GM12891 (cell line): ENCODE measurements at regions not wholly inside any gene's neighbourhood (a gene's known extent, or its start where the extent isn't known, plus 50 kb on each side); places are given as distances from the start of the nearest gene placed in this dataset.

Source experiments
- DNase-seq: peaks from one replicate; pipeline ENCODE4 v3.0.0; 2011; ENCODE audit warnings: low spot score; ENCODE audit not compliant: insufficient read length
- FAIRE-seq: peaks from 2 replicates; lab custom pipeline; 2011; peaks lifted over from hg19 to GRCh38; lab: Jason Lieb, UNC
- PAX5 ChIP-seq: IDR thresholded peaks from 2 replicates; pipeline ENCODE4 v1.6.1; 2011; ENCODE audit warnings: low read length, moderate library complexity, mild to moderate bottlenecking; ENCODE audit not compliant: insufficient read depth, severe bottlenecking
- POLR2A ChIP-seq: IDR thresholded peaks from 2 replicates; pipeline ENCODE4 v1.6.1; 2011; ENCODE audit warnings: low read depth, low read length, control low read depth
- POLR2AphosphoS5 ChIP-seq: IDR thresholded peaks from 2 replicates; pipeline ENCODE4 v1.6.1; 2011; ENCODE audit warnings: low read depth, low read length, control low read depth
- POU2F2 ChIP-seq: IDR thresholded peaks from 2 replicates; pipeline ENCODE4 v1.6.1; 2011; ENCODE audit warnings: low read depth, mild to moderate bottlenecking, control low read depth, low read length, moderate library complexity
- SPI1 ChIP-seq: IDR thresholded peaks from 2 replicates; pipeline ENCODE4 v1.6.1; 2011; ENCODE audit warnings: low read depth, low read length, control low read depth
- TAF1 ChIP-seq: IDR thresholded peaks from 2 replicates; pipeline ENCODE4 v1.6.1; 2011; ENCODE audit warnings: low read depth, low read length, control low read depth

DNA sequence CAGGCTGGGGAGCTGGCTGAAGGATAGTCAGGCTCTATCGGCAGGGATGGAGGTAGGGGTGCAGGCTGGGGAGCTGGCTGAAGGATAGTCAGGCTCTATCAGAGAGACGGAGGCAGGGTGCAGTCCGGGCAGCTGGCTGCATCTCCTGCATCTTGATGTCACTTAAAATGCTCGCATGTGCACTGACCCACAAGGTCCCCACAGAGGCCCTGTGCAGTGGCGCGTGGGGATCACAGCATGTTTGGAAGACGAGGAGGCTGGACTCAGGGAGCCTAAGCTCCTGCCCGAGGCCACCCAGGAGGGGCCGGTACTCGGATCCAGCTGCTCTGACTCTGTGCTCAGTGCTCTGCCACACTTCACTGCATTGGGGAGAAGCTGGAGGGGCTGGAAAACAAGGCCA, 189.0 kb upstream of the HDAC4 start:
- no peak for FAIRE-seq
- no peak for DNase-seq

DNA sequence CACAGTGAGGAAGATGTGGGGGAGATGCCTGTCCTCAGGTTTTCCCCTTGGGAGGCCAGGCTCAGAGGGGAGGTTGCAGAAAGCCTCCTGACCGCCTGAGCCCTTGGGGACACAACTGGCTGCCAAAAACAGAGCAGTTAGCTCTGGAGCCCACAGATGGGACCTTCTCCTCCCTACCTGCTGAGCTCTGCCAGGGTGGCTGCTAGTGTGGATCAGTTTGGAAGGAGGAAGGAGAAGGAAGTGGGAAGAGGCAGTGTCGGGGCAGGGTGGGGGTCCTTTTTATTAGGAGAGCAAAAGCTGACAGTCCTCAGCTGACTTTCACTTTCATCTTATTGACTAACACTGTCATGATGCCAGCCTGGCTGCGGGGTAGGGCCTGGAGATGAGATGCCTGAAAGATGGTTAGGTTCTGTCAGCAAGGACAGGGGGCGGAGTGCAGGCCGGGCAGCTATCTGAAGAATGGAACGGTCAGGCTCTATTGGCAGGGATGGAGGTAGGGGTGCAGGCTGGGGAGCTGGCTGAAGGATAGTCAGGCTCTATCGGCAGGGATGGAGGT, 188.5 kb upstream of the HDAC4 start:
- no peak for FAIRE-seq
- DNase-seq = no peak
- TF ChIP-seq POU2F2 (no peak), SPI1 (no peak), POLR2AphosphoS5 (no peak), POLR2A (no peak), PAX5 (no peak), TAF1 (no peak)

More for the DNA sequence above, 189.0 kb upstream of the HDAC4 start:
- no peak for TF ChIP-seq PAX5
- no peak for TF ChIP-seq TAF1
- no peak for TF ChIP-seq POLR2AphosphoS5
- TF ChIP-seq POU2F2 = no peak
- no peak for TF ChIP-seq POLR2A
- TF ChIP-seq SPI1 = no peak

GRCh38 chr2:239588451-239589269, 187.8 kb upstream of the HDAC4 start:
- FAIRE-seq (no peak), DNase-seq (no peak)
- no peak for TF ChIP-seq SPI1
- TF ChIP-seq POLR2A = no peak
- no peak for TF ChIP-seq PAX5
- TF ChIP-seq POLR2AphosphoS5 = no peak
- TF ChIP-seq POU2F2 = no peak
- TF ChIP-seq TAF1 = no peak

DNA sequence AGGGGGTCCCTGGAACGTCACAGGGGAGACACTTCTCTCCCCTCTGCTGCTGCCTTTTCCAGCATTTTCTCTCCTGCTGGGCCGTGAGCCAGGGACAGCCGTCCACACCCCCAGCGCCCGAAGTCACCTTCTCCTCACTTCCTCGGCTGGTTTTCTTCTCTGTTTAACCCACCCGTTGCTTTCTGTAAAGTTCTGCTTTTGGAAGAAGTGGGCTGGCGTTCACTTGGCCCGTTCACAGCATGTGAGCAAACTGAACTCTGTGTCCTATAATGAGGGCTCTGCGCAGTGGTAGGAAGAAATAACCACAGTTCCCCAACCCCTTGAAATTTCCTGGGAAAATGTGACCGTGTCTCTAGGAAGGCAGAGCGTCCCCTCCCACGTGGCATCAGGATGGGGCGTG, 187.0 kb upstream of the HDAC4 start:
- no peak for TF ChIP-seq POLR2AphosphoS5
- no peak for TF ChIP-seq SPI1
- no peak for FAIRE-seq

DNA sequence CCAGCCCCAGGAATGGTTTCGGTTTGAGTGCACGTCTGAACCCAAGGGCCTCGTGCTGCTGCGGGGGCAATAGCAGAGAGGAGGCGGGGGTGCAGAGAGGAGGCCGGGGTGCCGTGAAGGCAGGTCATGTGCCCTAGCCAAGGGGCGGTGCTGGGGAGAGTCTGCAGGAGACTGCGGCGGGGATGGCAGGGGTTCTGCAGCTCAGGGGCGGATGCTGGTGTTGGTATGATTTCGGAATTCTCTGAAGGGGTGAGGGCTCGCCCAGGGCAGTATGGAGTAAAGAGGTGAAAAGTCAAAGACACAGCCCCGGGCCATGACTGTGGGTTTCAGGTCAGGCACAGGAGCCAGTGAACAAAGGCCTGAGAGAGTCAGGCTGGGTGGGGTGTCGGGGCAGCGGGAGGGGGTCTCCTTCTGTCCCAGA, 186.5 kb upstream of the HDAC4 start:
- DNase-seq (no peak), FAIRE-seq (no peak)
- TF ChIP-seq POLR2AphosphoS5 (no peak), TAF1 (no peak), PAX5 (no peak), POLR2A (no peak), SPI1 (no peak), POU2F2 (no peak)

More for the DNA sequence above, 187.0 kb upstream of the HDAC4 start:
- no peak for DNase-seq

- FAIRE-seq (no peak), DNase-seq (no peak)
- no peak for TF ChIP-seq TAF1
- TF ChIP-seq POLR2AphosphoS5 = no peak
- no peak for TF ChIP-seq POLR2A
- no peak for TF ChIP-seq SPI1
These were observed 186.0 kb upstream of the HDAC4 start for GRCh38 chr2:239586651-239587310.

DNA sequence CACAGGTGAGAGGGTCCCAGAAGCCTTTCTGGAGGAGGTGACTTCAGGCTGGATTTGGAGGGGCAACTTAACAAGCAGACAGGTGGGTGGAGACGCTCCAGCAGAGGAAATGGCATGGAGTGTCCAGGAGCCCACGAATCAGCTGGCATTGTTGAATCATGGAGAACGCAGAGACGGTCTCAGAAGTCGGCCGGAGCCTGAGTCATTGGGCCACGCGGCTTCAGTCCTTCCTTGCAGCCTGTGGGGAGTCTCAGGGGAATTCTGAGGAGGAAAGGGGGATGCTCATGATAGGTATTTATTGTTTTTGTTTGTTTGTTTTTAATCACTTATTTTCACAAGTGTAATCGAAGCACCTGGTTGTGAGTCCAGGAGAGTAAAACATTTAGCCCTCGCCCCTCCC, 184.6 kb upstream of the HDAC4 start:
- TF ChIP-seq SPI1 = no peak
- no peak for TF ChIP-seq TAF1
- TF ChIP-seq POLR2A = no peak
- TF ChIP-seq POU2F2 = no peak
- no peak for TF ChIP-seq PAX5
- no peak for TF ChIP-seq POLR2AphosphoS5

DNA sequence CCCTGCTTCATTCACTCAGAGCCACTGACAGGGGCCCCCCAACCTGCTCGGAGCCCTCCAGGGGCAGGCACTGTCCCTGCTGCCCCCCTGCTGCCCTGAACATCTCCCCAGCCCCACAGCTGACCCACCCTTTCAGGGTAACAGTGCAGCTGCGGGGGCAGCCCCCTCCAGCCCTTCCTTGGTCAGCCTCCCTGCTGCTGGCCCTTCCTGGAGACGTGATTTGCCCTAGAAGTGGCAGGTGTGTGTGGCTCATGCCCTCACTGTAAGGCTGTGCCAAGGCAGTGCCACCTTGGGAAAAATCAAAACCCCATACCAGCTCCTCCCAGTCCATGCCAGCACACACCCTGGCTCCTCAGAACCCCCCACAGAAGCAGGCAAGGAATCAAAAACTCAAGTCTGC, 184.2 kb upstream of the HDAC4 start:
- no peak for TF ChIP-seq POLR2AphosphoS5
- no peak for TF ChIP-seq TAF1
- TF ChIP-seq SPI1 = no peak
- no peak for TF ChIP-seq POU2F2
- TF ChIP-seq PAX5 = no peak
- no peak for TF ChIP-seq POLR2A
- FAIRE-seq = no peak
- no peak for DNase-seq

More for the DNA sequence above, 184.6 kb upstream of the HDAC4 start:
- no peak for DNase-seq
- FAIRE-seq = no peak

- DNase-seq (no peak), FAIRE-seq (no peak)
- no peak for TF ChIP-seq POLR2A
- no peak for TF ChIP-seq SPI1
- no peak for TF ChIP-seq PAX5
These were observed 183.3 kb upstream of the HDAC4 start for GRCh38 chr2:239583879-239584859.
